K562 (cell line): ENCODE measurements at regions not wholly inside any gene's neighbourhood (a gene's known extent, or its start where the extent isn't known, plus 50 kb on each side); places are given as distances from the start of the nearest gene placed in this dataset.

Source experiments
- AFF1 ChIP-seq, 2 experiments: fragments of 450-650 bp; IDR thresholded peaks; 2 replicates each; pipeline ENCODE4 v1.6.1; 2018; ENCODE audit warnings: mild to moderate bottlenecking in 2 of 2, low read depth in 1 of 2; ENCODE audit not compliant: partially characterized antibody in 2 of 2
- EP300 ChIP-seq: IDR thresholded peaks from 2 replicates; pipeline ENCODE4 v1.6.1; 2012; ENCODE audit warnings: low read length, improper control_type of control experiment
- FOSL1 ChIP-seq: fragments of 200-800 bp; sonication (Bioruptor generic); conservative IDR thresholded peaks from 2 replicates; pipeline ENCODE4 v1.6.1; 2016; ENCODE audit warnings: missing genetic modification characterization, missing compliant biosample characterization
- TBP ChIP-seq: optimal IDR thresholded peaks from 2 replicates; pipeline ENCODE3; 2011; ENCODE audit warnings: low read depth, low read length, improper control_type of control experiment

- TF ChIP-seq TBP (no peak), FOSL1 (tag) (no peak), AFF1 (IDR thresholded peaks at IDR 0.05; ENCODE audit: low read depth in 1 of 2, partially characterized antibody in 2 of 2) (no peak), EP300 (no peak)
These were observed 881.8 kb downstream of the FSCB start for GRCh38 chr14:43625294-43625693.
